NAMALWA (cell line): ENCODE measurements at regions not wholly inside any gene's neighbourhood (a gene's known extent, or its start where the extent isn't known, plus 50 kb on each side); places are given as distances from the start of the nearest gene placed in this dataset.
"Not testable (repeated sequence)": the region's sequence is repeated elsewhere in the genome, so short reads cannot be mapped to it uniquely, and the experiment has no call there.

ENCODE experiments used
- DNase-seq: peaks from one replicate; pipeline ENCODE4 v3.0.0-alpha.2; 2015; ENCODE audit warnings: low spot score

DNA sequence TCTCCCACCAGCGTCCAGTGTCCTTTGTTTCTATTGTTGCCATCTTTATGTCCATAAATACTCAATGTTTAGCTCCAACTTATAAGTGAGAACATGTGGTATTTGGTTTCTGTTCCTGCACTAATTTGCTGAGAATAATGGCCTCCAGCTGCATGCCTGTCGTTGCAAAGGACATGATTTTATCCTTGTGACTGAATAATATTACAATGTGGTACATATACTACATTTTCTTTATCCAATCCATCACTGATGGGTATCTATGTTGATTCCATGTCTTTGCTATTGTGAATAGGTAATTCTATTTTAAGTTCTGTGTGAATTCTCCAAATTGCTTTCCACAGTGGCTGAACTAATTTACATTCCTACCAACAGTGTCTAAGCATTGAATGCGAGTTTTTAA is 578.6 kb upstream of the CA10 start:
- no peak for DNase-seq

DNA sequence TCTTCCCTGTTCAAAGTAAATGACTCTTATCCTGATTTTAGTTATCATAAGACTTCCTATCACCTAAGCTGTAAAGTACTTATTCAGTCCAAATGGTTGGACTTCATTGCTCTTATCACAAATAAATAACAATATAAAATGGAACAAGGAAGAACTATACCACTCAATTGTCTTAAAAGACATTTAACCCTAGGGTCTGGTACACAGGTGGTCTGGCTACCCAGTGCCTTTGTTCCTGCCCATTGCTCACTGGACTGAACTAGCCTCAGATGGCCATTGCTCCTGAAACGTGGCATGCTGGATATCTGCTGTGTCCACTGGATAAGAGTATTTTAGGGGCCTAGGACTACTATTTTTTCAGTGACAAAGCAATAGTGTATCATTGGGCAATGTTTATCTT is 574.3 kb upstream of the CA10 start:
- no peak for DNase-seq

DNA sequence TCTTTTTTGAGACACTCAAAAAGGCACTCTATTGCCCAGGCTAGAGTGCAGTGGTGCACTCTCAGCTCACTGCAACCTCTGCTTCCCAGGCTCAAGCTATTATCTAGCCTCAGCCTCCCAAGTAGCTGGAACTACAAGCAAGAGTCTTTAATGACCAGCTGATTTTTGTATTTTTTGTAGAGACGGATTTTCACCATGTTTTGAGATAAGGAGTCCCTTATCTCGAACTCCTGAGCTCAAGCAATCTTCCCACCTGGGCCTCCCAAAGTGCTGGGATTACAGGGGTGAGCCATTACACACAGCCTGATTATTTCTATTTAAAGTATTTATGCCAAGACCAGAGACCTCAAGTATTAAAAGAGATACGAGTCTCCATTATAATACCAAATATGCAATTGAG is 566.1 kb upstream of the CA10 start:
- no peak for DNase-seq

DNA sequence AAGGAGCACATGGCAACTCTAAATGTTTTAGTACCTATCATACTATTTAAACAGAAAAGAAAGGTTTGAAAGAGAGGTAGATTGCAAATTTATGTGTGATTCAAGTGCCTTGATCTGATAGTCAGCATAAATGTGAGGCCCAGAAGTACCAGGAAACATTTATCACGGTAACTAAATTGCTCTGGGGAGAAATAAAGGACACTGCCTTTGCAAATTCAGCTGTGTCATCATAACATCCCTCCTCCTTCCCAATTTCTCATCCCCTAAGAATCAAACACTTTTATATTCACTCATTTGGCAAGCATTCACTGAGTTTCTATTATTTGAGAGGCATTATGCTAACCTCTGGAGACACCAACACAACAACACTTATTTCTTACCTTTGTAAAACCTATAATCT is 563.4 kb upstream of the CA10 start:
- DNase-seq: no peak

DNA sequence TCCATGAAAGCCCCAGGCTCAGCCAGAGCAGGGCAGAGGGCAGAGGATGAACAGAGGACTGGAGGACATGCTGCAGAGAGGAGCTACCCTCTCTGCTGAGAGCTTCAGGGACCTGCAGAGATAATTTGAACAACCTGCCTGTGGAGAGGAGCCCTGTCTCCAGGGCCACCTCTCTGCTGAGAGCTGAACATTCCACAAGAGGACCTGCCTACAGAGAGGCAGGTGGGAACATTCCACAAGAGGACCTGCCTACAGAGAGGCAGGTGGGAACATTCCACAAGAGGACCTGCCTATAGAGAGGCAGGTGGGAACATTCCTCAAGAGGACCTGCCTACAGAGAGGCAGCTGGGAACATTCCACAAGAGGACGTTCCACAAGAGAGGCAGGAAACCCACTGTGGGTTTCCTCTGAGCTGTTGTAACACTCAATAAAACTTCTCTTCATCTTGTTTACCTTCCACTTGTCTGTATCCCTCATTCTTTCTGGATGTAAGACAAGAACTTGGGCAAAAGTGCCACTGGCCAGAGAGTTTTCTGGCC is 551.9 kb upstream of the CA10 start:
- no peak for DNase-seq

DNA sequence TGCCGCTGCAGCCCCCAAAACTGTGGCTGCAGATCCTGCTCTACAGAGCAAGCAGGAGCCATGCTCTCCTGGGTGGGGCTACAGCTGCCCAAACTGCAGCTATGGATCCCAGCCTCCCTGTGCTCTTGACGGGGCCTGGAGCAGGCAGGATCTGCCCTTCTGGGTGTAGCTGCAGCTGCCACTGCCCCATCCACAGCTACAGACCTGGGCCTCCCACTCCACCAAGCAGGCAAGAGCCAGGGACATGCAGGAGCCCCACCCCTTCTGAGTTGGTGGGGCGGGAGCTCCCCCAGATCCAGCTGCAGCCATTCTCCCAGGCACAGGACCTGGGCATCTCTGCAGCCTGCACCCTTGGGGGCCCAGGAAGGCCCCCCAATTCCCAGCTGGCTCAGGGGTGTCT is 551.2 kb upstream of the CA10 start:
- no peak for DNase-seq

DNA sequence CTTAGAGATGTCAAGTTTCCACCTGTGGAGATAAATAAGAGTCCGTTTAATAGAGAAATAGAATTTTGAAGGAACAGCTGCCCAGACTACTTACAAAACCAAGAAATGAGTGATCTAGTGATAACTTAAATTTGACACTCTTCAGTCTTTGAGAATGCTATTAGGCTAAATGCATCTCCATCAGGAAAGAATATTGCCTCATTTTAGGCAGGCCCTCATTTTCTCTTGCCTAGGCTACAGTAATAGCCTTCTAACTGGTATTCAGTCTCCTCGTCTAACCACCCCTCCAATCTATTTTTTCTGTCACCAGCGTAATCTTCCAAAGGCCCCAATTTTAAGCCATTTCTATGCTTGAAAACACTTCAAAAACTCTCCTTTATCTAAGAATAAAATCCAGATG is 537.8 kb upstream of the CA10 start:
- DNase-seq: no peak

DNA sequence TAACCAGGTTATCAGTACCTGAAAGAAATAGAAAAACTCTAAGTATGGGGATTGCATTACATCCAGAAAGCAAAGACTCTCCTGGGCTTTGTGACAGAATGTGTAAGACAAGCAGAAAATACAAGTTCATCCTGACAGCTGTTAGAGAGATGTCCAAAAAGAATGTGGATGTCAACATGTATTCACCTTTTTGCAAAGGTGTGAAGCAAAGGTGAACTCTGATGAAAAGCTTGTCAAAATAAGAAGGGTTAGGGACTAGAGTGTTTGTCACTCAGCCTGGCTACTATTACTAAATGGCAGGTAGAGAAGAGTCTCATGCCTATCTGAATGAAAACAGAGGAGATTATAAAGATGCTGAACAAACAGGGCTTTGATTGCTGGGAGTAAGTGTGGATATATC is 527.6 kb upstream of the CA10 start:
- no peak for DNase-seq

DNA sequence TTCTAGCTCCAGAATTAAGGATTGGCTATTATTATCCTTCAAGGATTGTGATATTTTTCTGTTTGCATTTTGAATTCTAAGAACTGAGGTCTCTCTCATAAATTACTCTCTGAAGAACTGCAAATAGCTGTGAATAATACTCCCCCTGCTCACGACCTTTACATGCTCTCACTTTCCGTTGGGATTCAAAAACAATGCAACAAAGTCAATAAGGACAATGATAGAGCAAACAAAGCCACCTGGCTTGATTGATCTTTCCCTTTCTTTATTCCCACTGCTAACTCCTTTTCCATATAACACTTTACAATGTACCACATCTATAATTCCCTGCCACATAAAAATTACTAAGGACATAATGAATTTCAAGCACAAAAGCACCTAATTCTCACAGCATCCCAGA is 523.0 kb upstream of the CA10 start:
- no peak for DNase-seq

DNA sequence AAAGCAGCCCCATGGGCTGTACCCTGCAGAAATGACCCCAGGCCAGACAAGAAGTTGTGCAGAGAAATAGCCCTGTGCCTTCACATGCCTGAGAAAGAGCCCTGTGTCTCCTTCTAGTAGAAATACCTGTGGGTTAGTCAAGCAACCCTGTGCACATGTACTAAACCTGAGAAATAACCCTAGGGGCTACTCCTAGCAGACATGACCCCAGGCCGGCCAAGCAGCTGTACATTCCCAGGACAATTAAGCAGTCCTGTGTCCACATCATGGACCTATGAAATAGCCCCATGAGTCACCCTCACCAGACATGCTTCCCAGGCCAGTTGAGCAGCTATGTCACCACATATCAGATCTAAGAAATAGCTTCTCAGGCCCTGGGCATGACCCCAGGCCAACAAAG is 519.7 kb upstream of the CA10 start:
- DNase-seq: no peak

DNA sequence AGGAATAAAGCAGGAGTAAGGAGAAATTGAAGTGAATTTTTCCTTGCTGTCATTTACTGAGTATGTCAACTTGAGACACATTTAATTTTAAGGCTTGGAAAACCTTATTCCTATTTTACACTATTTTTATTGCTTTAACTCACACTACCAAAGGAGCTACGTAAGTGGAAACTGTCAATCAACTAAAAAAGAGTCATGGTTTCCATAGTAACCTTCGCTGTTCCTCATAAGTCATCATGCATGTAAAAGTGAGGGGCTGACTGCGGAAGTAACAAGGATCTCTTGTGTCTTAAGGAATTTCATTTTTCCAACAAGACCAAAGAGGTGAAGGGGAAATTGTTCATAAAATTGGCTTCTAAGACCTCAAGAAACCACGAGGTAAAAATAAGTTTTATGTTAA is 516.2 kb upstream of the CA10 start:
- DNase-seq: no peak

DNA sequence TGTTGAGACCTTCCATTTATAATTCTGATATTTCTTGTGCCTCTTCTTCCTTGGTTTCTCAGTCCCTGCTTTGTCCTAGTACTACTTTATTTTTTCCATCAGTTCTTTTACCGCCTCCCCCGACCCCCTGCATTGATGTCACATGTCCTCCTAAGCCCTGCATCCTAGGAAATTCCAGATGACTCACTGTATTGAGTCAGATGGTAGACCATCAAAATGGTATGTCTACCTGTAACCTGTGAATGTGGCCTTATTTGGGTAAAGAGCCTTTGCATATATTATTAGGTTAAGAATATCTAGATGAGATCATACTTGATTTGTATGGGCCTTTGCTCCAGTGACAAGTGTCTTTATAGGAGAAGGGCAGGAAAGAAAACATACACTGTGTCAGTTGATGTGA is 515.3 kb upstream of the CA10 start:
- no peak for DNase-seq

DNA sequence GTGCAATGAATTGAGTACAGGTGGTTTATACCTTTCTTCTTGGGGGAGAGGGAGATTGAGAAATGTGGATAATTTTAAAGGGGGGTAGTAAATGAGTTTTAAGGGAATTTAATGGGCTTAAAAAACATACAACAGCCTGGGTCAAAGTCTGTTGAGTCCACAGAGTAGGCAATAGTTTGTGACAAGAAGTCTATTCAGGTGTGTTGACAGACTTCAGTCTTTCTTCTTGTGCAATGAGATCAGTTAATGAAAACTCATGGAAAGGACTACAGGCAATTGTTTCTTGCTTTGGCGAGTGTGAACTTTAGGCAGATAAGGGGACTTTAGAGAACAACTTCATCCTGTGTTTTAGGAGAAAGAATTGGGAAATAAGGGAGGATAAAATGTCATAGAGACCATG is 507.8 kb upstream of the CA10 start:
- no peak for DNase-seq

DNA sequence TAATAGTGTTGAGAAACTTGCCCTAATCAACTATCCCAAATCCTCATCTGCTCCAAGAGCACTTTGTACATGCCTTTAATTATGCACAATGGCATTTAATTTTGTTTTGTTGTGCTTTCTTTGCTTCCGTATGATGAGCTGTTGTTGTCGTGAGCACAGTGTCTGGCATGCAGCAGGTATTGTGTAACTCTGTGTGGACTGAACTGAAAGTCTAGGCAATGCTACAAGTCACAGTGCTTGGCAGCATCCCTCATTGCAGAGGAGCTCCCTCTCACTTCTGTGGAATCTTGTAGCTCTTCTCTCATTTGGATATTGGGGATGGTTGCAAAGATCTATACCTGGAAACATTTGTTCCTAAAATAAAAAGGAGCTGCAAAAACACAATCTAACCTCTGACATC is 502.2 kb upstream of the CA10 start:
- no peak for DNase-seq

DNA sequence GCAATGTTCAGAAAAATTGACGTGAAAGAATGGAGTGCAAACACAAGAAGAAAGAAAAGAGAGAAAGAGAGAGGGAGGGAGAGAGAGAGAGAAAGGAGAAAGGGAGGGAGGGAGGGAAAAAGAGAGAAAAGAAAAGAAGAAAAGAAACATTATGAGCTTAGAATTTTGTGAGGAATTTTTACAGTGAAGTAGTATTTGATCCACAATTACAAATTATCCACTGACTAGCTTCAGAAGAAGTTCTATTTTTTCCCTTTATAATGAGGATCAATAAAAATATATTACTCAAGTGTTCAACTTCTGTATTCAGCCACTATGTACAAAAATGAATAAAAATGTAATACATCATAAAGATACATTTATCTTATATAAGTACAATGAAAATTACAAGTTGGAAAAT is 494.5 kb upstream of the CA10 start:
- no peak for DNase-seq

DNA sequence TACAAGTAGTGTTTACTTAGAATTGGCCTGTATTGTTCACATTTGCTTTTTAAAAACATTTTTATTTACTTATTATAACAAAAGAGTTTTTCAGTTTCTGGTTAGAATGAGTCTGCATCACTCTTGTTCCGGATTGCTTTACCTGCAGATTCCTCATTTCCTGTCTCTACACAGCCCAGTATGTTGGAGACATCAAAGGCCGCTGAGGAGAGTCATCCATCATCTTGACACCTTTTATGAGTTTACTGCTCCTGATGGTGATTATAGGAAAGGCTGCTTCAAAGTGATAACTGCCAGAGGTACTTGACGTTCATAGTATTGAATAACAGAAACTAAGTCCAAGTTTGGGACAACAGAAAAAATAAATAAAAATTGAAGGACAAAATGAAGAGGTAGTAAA is 490.5 kb upstream of the CA10 start:
- no peak for DNase-seq

DNA sequence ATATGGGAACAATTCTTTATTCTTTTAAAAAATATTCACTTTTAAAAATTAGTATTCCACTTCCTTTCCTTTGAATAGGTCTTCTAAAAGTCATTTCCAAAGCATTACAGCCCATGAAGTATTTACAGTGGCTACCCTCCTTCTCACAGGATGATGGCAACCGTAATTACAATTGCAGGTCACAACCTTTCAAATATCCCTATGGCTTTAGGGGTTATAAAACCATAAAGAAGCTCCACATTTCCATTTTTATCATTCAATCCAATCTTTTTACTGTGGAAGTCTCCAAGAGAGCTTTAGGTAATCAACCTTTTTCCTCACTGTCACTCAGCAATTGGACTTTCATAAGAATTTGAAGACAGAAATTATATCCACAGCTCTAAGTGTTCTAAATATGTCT is 488.9 kb upstream of the CA10 start:
- no peak for DNase-seq

DNA sequence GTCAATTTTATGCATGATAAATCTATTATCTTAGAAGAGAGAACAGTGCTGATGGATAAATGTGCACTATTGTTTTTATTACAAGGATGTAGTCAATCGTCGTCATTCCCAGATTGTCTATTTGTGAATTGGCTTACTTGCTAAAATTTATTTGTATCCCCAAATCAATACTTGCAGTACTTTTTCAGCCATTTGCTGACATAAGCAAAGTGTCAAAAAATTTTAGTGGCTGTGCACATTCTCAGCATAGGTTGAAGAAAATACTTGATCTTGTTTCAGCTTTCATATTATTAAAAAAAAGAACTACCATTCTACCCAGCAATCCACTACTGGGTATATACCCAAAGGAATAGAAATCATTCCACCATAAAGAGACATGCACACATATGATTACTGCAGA is 477.9 kb upstream of the CA10 start:
- DNase-seq: no peak

DNA sequence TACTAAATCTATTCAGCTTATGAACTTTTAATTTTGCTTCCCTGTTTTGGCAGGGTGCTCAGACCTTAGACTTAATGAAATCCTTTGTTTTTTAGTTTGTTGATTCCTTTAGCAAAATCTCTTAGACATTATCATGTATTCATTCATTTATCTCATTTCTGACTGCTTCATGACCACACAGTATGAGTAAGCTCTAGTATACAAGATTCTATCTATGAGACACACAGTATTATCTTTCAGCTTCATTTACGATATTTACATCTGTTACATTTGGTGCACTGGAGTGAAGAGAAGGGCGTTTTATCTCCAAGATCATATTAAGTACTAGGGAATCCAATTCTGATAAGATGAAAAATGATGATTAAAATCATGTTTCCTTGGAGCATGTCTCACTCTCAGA is 448.1 kb upstream of the CA10 start:
- no peak for DNase-seq

DNA sequence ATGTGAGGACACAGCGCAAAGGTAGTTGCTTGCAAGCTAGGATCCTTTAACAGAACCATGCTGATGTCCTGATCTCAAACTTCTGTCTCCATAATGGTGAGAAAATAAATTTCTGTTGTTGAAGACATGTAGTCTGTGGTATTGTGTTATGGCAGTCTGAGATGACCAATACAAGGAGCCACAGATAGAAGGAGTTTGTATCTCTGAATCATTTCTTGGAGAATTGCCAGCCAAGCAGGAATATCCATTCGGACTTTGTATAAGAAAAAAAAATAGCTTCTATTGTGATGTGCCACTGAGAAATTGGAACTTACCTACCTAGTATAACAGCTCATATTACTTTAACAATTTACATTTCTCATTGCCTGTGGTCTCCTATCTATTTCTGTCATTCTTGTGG is 447.6 kb upstream of the CA10 start:
- DNase-seq: no peak

DNA sequence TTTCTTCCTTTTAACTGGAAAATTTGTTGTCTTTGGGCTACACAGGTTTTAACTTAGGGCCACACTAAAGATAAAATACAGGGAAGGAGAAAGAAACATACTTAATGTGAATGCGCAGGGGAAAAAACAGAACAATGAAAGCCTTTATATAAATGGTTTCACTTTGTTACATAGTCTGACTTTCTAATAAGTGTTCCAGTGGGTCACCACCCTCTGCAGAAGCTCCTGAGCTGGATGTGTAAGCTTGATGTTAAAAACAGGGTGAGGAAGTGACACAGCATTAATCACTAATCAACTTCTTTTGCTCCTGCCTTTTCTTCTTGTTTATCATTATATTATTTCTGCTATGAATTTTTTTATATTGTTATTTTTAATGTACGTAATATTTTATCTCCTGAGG is 445.6 kb upstream of the CA10 start:
- DNase-seq: no peak

DNA sequence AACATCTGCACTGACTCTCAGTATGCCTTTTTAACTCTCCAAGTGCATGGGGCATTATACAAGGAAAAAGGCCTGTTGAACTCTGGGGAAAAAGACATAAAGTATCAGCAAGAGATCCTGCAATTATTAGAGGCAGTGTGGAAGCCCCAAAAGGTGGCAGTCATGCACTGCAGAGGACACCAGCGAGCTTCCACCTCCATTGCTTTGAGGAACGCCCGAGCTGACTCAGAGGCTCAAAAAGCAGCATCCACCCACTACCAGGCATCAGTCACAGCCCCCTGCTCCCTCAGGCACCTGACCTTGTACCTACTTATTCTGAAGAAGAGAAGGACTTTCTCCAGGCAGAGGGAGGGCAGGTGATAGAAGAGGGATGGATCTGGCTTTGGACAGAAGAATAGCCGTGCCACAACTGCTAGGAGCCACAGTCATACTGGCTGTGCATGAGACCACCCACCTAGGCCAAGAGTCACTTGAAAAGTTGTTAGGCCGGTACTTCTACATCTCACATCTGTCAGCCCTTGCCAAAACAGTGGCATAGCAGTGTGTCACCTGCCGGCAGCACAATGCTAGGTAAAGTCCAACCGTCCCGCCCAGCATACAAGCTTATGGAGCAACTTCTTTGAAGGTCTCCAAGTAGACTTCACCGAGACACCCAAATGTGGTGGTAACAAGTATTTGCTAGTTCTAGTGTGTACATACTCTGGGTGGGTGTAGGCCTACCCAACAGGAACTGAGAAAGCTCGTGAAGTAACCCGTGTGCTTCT is 439.1 kb upstream of the CA10 start:
- DNase-seq: not testable (repeated sequence)

DNA sequence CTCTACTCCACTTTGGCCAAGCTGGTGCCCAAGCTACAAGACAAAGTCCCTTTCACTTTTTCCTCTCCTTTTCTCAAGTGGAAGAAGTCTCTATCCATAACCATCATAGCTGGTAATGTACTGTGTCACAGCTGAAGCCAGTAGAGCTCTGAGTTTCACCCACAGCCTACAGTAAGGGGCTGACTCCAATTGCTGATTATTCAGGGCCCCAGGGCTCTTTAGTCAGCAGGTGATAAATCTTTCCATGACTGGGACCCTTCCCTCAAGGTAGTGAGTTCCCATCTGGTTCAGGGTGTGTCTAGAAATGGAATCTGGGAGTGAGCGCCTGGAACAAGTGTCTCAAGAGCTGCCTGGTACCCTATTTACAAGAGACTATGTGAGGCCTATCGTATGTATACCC is 436.0 kb upstream of the CA10 start:
- DNase-seq: no peak

DNA sequence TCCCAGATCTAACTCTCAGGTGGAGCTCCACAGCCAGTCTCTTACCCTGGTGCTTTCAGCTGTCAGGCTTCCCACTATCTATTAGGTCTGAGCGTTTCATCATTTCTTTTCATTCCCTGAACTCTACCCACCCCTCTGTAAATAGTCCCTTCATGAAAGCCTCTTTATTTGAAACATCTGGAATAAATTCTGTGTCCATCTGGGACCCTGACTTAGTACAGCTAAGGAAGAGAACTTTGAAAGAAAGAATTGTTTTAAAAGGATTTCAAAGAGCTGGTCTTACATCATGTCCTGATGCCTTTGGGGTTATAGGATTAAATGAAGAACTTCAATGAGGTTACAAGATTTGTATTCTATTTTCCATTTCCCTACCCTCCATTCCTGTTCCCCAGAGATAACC is 388.5 kb upstream of the CA10 start:
- no peak for DNase-seq

DNA sequence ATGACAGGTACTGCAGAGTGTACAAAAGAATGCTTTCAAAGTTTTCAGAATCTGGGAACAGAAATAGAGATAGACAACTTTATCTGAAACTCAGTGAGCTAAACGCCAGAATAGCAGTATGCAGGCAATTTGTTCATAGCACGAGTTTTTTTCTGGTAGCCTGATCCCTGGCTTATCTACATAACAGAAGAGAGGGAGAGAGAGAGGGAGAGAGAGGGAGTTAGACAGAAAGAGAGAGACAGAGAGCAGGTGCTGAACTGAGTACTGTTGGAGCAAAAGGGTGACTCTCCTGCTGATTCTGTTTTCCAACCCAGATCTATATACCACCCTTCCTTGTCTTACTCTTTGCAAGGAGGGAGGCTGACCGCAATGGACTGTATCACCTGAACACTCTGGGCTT is 388.0 kb upstream of the CA10 start:
- DNase-seq: no peak
